ENCODE measurements at regions not wholly inside any gene's neighbourhood (a gene's known extent, or its start where the extent isn't known, plus 50 kb on each side); places are given as distances from the start of the nearest gene placed in this dataset.
A peak's percentile ranks its signal among the peaks of the same experiment; 100 is the strongest.

GRCh38 chr13:84648069-84648640, 765.9 kb upstream of the SLITRK1 start:
- Histone ChIP-seq H3K36me3 (ENCODE audit: control insufficient read depth, insufficient read depth, low read length) (no peaks in the 10 kb centered on the region), H4K8ac (ENCODE audit: low read depth in 2 of 2, low read length in 2 of 2) (no peak overlapping the region), H3K79me1 (ENCODE audit: low read depth in 1 of 2, low read length in 2 of 2) (no peaks in the 10 kb centered on the region), H3K4ac (ENCODE audit: low read depth, low read length) (no peak overlapping the region), H3K4me3 (ENCODE audit: insufficient read depth, low read depth, low read length) (no peak overlapping the region), H2BK20ac (ENCODE audit: low read depth, low read length) (no peak overlapping the region), H3K9me3 (ENCODE audit: control insufficient read depth, insufficient read depth, low read length) (no peaks in the 10 kb centered on the region), H3K27ac (ENCODE audit: insufficient read depth, low read length) (no peak overlapping the region), H3K9ac (ENCODE audit: low read depth, low read length) (no peak overlapping the region), H3K4me2 (ENCODE audit: low read depth, low read length) (no peak overlapping the region), H2AK5ac (ENCODE audit: low read depth, low read length) (no peak overlapping the region), H4K5ac (ENCODE audit: low read depth, low read length) (no peak overlapping the region), H3K56ac (ENCODE audit: extremely low read depth, insufficient read depth, low read length) (no peak overlapping the region), H2AFZ (replicated peaks; ENCODE audit: low read length, poor library complexity) (no peak overlapping the region), H2BK5ac (ENCODE audit: low read depth, low read length, poor library complexity, severe bottlenecking) (peak overlapping the region; percentile 51), H2AK9ac (replicated peaks; ENCODE audit: low read depth, low read length, poor library complexity) (no peak overlapping the region), H3K14ac (replicated peaks; ENCODE audit: low read depth, low read length) (no peak overlapping the region), H2BK120ac (ENCODE audit: low read depth, low read length) (no peak overlapping the region), H3K27me3 (ENCODE audit: control insufficient read depth, insufficient read depth, low read length) (no peaks in the 10 kb centered on the region), H4K91ac (ENCODE audit: insufficient read depth, low read depth, low read length) (no peak overlapping the region), H3K18ac (ENCODE audit: low read depth, low read length) (no peak overlapping the region), H3K23ac (ENCODE audit: low read depth, low read length) (no peak overlapping the region), H2BK15ac (ENCODE audit: low read depth, low read length) (no peak overlapping the region), H4K20me1 (ENCODE audit: insufficient read depth, low read length) (no peaks in the 10 kb centered on the region), H3K4me1 (ENCODE audit: control insufficient read depth, insufficient read depth, low read length) (peaks cover 3% of the 10 kb centered on the region; the same call in 1 of the 2 replicates), H3K9me1 (ENCODE audit: insufficient read depth, low read length) (no peaks in the 10 kb centered on the region)
- CTCF ChIA-PET, result interaction anchor here (0.5 to 1.1 kb wide), 4 partner anchors 11 to 715 kb away, joined by 3 to 4 read pairs (median 3); no protein-coding TSS in a partner anchor
- intact Hi-C loops (cut with micrococcal nuclease), result no loop called here
- no peak for DNase-seq
- no TSS peak for BruUV-seq (replicated peaks)
- POLR2A ChIA-PET (ENCODE audit: unreplicated experiment), result no interaction called here
- dilution Hi-C loops (cut with HindIII; ENCODE audit: low sequenced_read_pairs, unreplicated experiment), result no loop called here
- no peak for ATAC-seq (ENCODE audit: low read depth)
- in situ Hi-C loops (cut with MboI; ENCODE audit: low sequenced_read_pairs), result no loop called here
- no peak for TF ChIP-seq USF2 (IDR thresholded peaks at IDR 0.05; ENCODE audit: low read depth, low read length)
- peak; percentile 25; the same call in 1 of the 2 replicates for TF ChIP-seq CTCF (conservative IDR thresholded peaks at IDR 0.05; ENCODE audit: low read depth, low read length)
- TF ChIP-seq NFE2L2 (IDR thresholded peaks at IDR 0.05; ENCODE audit: low read depth, low read length), result no peak
- peak; percentile 82 for TF ChIP-seq CEBPB (IDR thresholded peaks at IDR 0.05; ENCODE audit: low read depth, low read length)
- TF ChIP-seq RCOR1 (IDR thresholded peaks at IDR 0.05; ENCODE audit: insufficient replicate concordance, low read length), result no peak
- no peak for TF ChIP-seq SMC3 (IDR thresholded peaks at IDR 0.05; ENCODE audit: low read depth, low read length)
- TF ChIP-seq MAZ (IDR thresholded peaks at IDR 0.05; ENCODE audit: borderline replicate concordance, low read depth, low read length), result no peak
- no peak for TF ChIP-seq POLR2A (IDR thresholded peaks at IDR 0.05; ENCODE audit: low read depth, low read length)
- no peak for TF ChIP-seq MAFK (IDR thresholded peaks at IDR 0.05; ENCODE audit: low read depth, low read length)
- no CpG with 5 or more reads among the region's 2 CpGs for WGBS, 2 experiments (ENCODE audit: extremely low coverage in 2 of 2, insufficient read length in 1 of 2)

All from IMR-90 (cell line).